GM23338 (cell line): ENCODE measurements at regions not wholly inside any gene's neighbourhood (a gene's known extent, or its start where the extent isn't known, plus 50 kb on each side); places are given as distances from the start of the nearest gene placed in this dataset.

Experiments
- ATAC-seq: fragments of 200-7000 bp; cut with Tn5 transposase; 3 replicates; pipeline ENCODE4 v1.9.1; 2020
- DNase-seq: peaks from one replicate; pipeline ENCODE4 v3.0.0-alpha.2; 2015; ENCODE audit warnings: low spot score
- H2AFZ ChIP-seq: fragments of 200-600 bp; sonication (generic); 2 replicates; pipeline ENCODE4 v1.8.0; 2016; ENCODE audit warnings: antibody characterized with exemption, mild to moderate bottlenecking, moderate library complexity
- H3F3A ChIP-seq: fragments of 200-600 bp; sonication (generic); replicated peaks from 2 replicates; pipeline ENCODE4 v1.8.0; 2017; ENCODE audit warnings: antibody characterized with exemption, mixed run types, low read depth
- H3K27ac ChIP-seq: fragments of 200-600 bp; sonication (generic); 2 replicates; pipeline ENCODE4 v1.6.1; 2016; ENCODE audit warnings: low read depth
- H3K27me3 ChIP-seq: fragments of 200-600 bp; sonication (generic); 2 replicates; pipeline ENCODE4 v1.8.0; 2016; ENCODE audit warnings: mild to moderate bottlenecking, mixed run types, moderate library complexity; ENCODE audit not compliant: insufficient read depth
- H3K36me3 ChIP-seq: fragments of 200-600 bp; sonication (generic); 2 replicates; pipeline ENCODE4 v1.8.0; 2016; ENCODE audit warnings: mild to moderate bottlenecking; ENCODE audit not compliant: insufficient read depth
- H3K4me1 ChIP-seq: fragments of 200-600 bp; sonication (generic); 2 replicates; pipeline ENCODE4 v1.8.0; 2016; ENCODE audit warnings: mild to moderate bottlenecking, moderate library complexity; ENCODE audit not compliant: insufficient read depth
- H3K4me2 ChIP-seq: fragments of 200-600 bp; sonication (generic); 2 replicates; pipeline ENCODE4 v1.7.1; 2017; ENCODE audit warnings: mixed run types
- H3K4me3 ChIP-seq: fragments of 200-600 bp; sonication (generic); 2 replicates; pipeline ENCODE4 v1.6.1; 2016; ENCODE audit warnings: mixed run types
- H3K79me2 ChIP-seq: fragments of 200-600 bp; sonication (generic); replicated peaks from 2 replicates; pipeline ENCODE4 v1.8.0; 2017; ENCODE audit warnings: mild to moderate bottlenecking; ENCODE audit not compliant: insufficient read depth
- H3K9me2 ChIP-seq: fragments of 200-600 bp; sonication (generic); 2 replicates; pipeline ENCODE4 v1.8.0; 2017; ENCODE audit not compliant: insufficient read depth
- H4K20me1 ChIP-seq: fragments of 200-600 bp; sonication (generic); replicated peaks from 2 replicates; pipeline ENCODE4 v1.8.0; 2017; ENCODE audit warnings: mild to moderate bottlenecking; ENCODE audit not compliant: insufficient read depth
- H3K27ac Mint-ChIP-seq: 2 replicates; pipeline ENCODE4 v1.8.0; 2020; ENCODE audit warnings: inconsistent platforms, mild to moderate bottlenecking, moderate library complexity, mixed read lengths
- H3K27me3 Mint-ChIP-seq: 3 replicates; pipeline ENCODE4 v1.8.0; 2022; ENCODE audit warnings: low read depth, mild to moderate bottlenecking, moderate library complexity, mixed read lengths, inconsistent platforms; ENCODE audit not compliant: insufficient read depth, poor library complexity
- H3K36me3 Mint-ChIP-seq: 3 replicates; pipeline ENCODE4 v1.8.0; 2021; ENCODE audit warnings: low read depth, mild to moderate bottlenecking, inconsistent platforms, moderate library complexity, mixed read lengths
- H3K4me1 Mint-ChIP-seq: 3 replicates; pipeline ENCODE4 v1.8.0; 2020; ENCODE audit warnings: mild to moderate bottlenecking, inconsistent platforms, mixed read lengths
- H3K4me3 Mint-ChIP-seq: 3 replicates; pipeline ENCODE4 v1.8.0; 2021; ENCODE audit warnings: moderate library complexity, mild to moderate bottlenecking, inconsistent platforms, mixed read lengths
- H3K9me3 Mint-ChIP-seq: 3 replicates; pipeline ENCODE4 v1.8.0; 2020; ENCODE audit warnings: moderate library complexity, mild to moderate bottlenecking, inconsistent platforms, mixed read lengths
- ETS1 ChIP-seq: IDR thresholded peaks from 2 replicates; pipeline ENCODE4 v1.6.1; 2016; ENCODE audit warnings: antibody characterized with exemption
- NANOG ChIP-seq: IDR thresholded peaks from 2 replicates; pipeline ENCODE4 v1.6.1; 2016; ENCODE audit warnings: antibody characterized with exemption, borderline replicate concordance
- POLR2AphosphoS5 ChIP-seq: IDR thresholded peaks from 2 replicates; pipeline ENCODE4 v1.6.1; 2016; ENCODE audit warnings: antibody characterized with exemption, low read depth
- ZNF114 ChIP-seq: fragments of 250-450 bp; sonication (Bioruptor Pico); IDR thresholded peaks from 2 replicates; pipeline ENCODE4 v1.5.0; 2020; ENCODE audit warnings: mild to moderate bottlenecking, moderate library complexity
- ZNF462 ChIP-seq: fragments of 250-450 bp; sonication (Bioruptor Pico); IDR thresholded peaks from 2 replicates; pipeline ENCODE4 v1.5.0; 2020; ENCODE audit warnings: mild to moderate bottlenecking, moderate library complexity

- TF ChIP-seq ZNF462 (CRISPR knock-in tag) (no peak), ETS1 (no peak), POLR2AphosphoS5 (no peak)
Observed at GRCh38 chr18:55997151-55997561, 409.2 kb upstream of the TCF4 start (continued).

GRCh38 chr18:55996717-55997116, 408.7 kb upstream of the TCF4 start:
- no peak overlapping the region for H3K27ac Mint-ChIP-seq
- Histone ChIP-seq H3F3A (no peaks in the 10 kb centered on the region), H3K4me2 (no peak overlapping the region), H3K4me1 (peaks cover 29% of the 10 kb centered on the region), H3K4me3 (no peak overlapping the region), H3K27ac (no peak overlapping the region), H2AFZ (no peak overlapping the region), H3K9me2 (no peaks in the 10 kb centered on the region; the same call in 1 of the 2 replicates), H3K27me3 (no peaks in the 10 kb centered on the region), H3K79me2 (no peaks in the 10 kb centered on the region), H3K36me3 (no peaks in the 10 kb centered on the region), H4K20me1 (no peaks in the 10 kb centered on the region)
- no peaks in the 10 kb centered on the region for H3K36me3 Mint-ChIP-seq
- DNase-seq (no peak), ATAC-seq (no peak)
- no peaks in the 10 kb centered on the region for H3K9me3 Mint-ChIP-seq
- no peak overlapping the region for H3K4me3 Mint-ChIP-seq
- TF ChIP-seq NANOG (no peak), ZNF114 (no peak)
- peaks cover 4% of the 10 kb centered on the region for H3K27me3 Mint-ChIP-seq
- H3K4me1 Mint-ChIP-seq: peaks cover 33% of the 10 kb centered on the region
